Muscle layer of colon (tissue), 2 donors: ENCODE measurements at regions not wholly inside any gene's neighbourhood (a gene's known extent, or its start where the extent isn't known, plus 50 kb on each side); places are given as distances from the start of the nearest gene placed in this dataset.
A peak's percentile ranks its signal among the peaks of the same experiment; 100 is the strongest.
"Not testable (repeated sequence)": the region's sequence is repeated elsewhere in the genome, so short reads cannot be mapped to it uniquely, and the experiment has no call there.

Experiments used
- H3K27ac ChIP-seq: one replicate; pipeline ENCODE4 v1.7.0; 2013; ENCODE audit warnings: low read depth, mild to moderate bottlenecking, low read length, moderate library complexity
- H3K27me3 ChIP-seq, 2 donors: one replicate each; pipeline ENCODE4 v1.7.0; 2013; ENCODE audit warnings: low read length in 2 of 2, mild to moderate bottlenecking in 2 of 2; ENCODE audit not compliant: insufficient read depth in 2 of 2, control insufficient read depth in 1 of 2
- H3K36me3 ChIP-seq: one replicate; pipeline ENCODE4 v1.7.0; 2013; ENCODE audit warnings: mild to moderate bottlenecking, low read length; ENCODE audit not compliant: insufficient read depth
- H3K4me1 ChIP-seq: one replicate; pipeline ENCODE4 v1.7.0; 2013; ENCODE audit warnings: mild to moderate bottlenecking, low read length; ENCODE audit not compliant: insufficient read depth
- H3K4me3 ChIP-seq, 2 donors: one replicate each; pipeline ENCODE4 v1.7.0; 2013; ENCODE audit warnings: low read length in 2 of 2, low read depth in 1 of 2, mild to moderate bottlenecking in 1 of 2, moderate library complexity in 1 of 2
- H3K9ac ChIP-seq: one replicate; pipeline ENCODE4 v1.7.0; 2013; ENCODE audit warnings: low read length
- H3K9me3 ChIP-seq: one replicate; pipeline ENCODE4 v1.7.0; 2013; ENCODE audit warnings: mild to moderate bottlenecking, low read length
- donor health status: abdominal sarcoma.
- donor health status: Adenocarcinoma of cecum.

DNA sequence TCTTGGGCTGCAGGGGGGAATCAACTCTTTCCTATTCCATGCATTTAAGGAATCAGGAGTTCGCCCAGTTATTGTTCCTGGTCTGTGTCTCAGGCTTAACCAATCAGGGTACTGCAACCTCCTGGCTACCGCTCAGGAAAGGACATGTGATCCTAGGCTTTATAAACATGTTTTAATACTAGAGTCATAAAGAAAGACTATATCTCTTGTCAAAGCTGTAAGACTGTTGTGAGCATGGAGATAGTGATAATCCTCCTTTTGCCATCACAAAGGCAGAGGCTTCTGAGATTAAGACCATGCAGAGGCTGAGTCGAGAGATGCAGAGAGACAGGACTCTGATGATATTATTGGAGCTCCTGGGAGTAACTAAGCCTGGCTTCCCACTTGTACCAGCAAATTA, 137.0 kb downstream of the YIPF5 start:
- no peak overlapping the region for H3K9ac ChIP-seq
- H3K27ac ChIP-seq, result no peak overlapping the region
- H3K4me1 ChIP-seq, result peaks cover 31% of the 10 kb centered on the region

GRCh38 chr5:144035046-144035740, 135.3 kb downstream of the YIPF5 start:
- Histone ChIP-seq H3K4me1 (peaks cover 29% of the 10 kb centered on the region), H3K9ac (no peak overlapping the region), H3K9me3 (no peaks in the 10 kb centered on the region), H3K27me3 (no peaks in the 10 kb centered on the region), H3K27ac (no peak overlapping the region), H3K36me3 (no peaks in the 10 kb centered on the region), H3K4me3 (no peak overlapping the region)

More for the DNA sequence above, 137.0 kb downstream of the YIPF5 start:
- Histone ChIP-seq H3K36me3 (no peaks in the 10 kb centered on the region), H3K27me3 (no peaks in the 10 kb centered on the region), H3K9me3 (no peaks in the 10 kb centered on the region), H3K4me3 (peak overlapping the region in 1 of 2 donors; percentile 12)

DNA sequence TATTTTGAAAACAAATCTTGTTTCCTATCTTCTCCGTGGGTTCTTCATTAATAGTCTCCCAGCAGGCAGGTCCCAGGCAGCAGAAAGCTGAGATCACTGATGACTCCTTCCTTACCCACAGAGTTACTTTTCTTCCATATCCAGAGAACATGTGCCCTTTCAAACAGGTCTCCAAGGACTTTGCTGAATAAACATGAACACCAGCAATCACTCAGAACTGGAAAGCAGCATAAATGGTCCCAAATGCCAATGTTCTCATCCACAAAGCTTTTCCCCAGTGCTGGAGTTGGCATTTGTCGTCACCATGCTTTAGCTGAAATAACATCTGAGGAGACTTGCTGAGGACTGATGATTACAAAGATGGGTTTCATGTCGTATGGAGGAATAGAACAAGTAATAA, 134.0 kb downstream of the YIPF5 start:
- Histone ChIP-seq H3K9me3 (no peaks in the 10 kb centered on the region), H3K36me3 (no peaks in the 10 kb centered on the region), H3K27me3 (no peaks in the 10 kb centered on the region), H3K4me1 (peaks cover 29% of the 10 kb centered on the region), H3K4me3 (no peak overlapping the region), H3K9ac (no peak overlapping the region), H3K27ac (no peak overlapping the region)

DNA sequence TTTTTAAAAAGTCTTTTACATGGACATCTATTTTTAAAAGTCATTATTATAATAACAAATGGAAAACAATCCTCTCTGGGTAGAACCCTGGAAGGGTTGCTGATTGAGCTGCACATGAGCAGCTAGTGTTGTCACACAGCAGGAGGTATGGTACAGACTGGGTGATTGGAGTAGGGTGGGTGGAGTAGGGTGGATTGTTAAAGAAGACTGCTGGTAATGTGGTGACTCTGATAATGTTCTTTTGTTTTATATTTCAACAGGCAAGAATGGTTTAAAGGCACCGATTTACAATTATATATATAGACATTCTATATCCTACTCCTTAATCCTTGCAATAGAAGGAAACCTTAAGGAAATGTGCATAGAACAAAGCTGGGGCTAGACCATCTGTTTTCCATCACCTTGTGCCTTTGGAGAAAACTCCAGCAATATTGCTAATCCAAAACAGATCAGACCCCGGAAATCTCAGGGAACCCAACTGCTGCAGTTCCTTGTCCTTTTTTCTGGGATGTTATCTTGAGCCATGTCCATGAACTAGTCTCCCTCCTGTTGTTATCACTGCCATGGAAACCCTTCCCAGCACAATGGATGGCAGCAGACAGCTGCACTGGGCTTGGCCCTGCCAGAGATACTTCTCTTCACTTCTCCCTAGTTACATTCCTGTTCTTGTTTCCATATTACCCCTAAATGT, 129.7 kb downstream of the YIPF5 start:
- no peaks in the 10 kb centered on the region for H3K4me1 ChIP-seq
- H3K27me3 ChIP-seq, result no peaks in the 10 kb centered on the region
- no peak overlapping the region for H3K9ac ChIP-seq
- no peak overlapping the region for H3K4me3 ChIP-seq
- H3K27ac ChIP-seq, result no peak overlapping the region
- no peaks in the 10 kb centered on the region for H3K9me3 ChIP-seq
- no peaks in the 10 kb centered on the region for H3K36me3 ChIP-seq

DNA sequence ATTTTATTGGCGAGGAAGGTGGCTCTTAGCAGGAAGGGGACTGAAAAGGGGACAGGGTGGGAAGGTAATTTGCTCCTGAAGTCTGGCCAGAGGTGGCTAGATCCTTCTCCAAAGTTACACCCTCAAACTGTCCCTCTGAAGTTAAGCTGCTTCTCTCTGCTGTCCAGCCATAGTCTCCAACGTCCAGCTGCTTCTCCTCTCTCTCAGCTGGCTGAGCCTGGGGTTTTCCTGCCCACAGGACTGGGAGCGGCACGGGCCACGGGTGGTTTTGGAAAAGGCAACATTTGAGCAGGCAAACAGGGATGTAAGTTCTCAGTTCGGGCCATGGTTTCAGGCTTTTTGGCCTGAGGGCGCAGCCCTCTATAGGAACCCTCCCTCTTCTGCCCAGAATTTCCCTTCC, 128.3 kb downstream of the YIPF5 start:
- H3K9me3 ChIP-seq, result no peaks in the 10 kb centered on the region
- H3K27ac ChIP-seq, result no peak overlapping the region
- no peaks in the 10 kb centered on the region for H3K4me1 ChIP-seq
- H3K9ac ChIP-seq, result no peak overlapping the region
- H3K36me3 ChIP-seq, result no peaks in the 10 kb centered on the region
- H3K4me3 ChIP-seq, result no peak overlapping the region
- no peaks in the 10 kb centered on the region for H3K27me3 ChIP-seq

- H3K36me3 ChIP-seq, result no peaks in the 10 kb centered on the region
- H3K9me3 ChIP-seq, result no peaks in the 10 kb centered on the region
- no peak overlapping the region for H3K9ac ChIP-seq
- no peak overlapping the region for H3K4me3 ChIP-seq
- H3K27me3 ChIP-seq, result no peaks in the 10 kb centered on the region
- H3K27ac ChIP-seq, result no peak overlapping the region
- H3K4me1 ChIP-seq, result peaks cover 8% of the 10 kb centered on the region
These were observed 122.1 kb downstream of the YIPF5 start for GRCh38 chr5:144048259-144048856.

- not testable (repeated sequence) for H3K9ac ChIP-seq, H3K36me3 ChIP-seq, H3K27me3 ChIP-seq, H3K27ac ChIP-seq, H3K4me3 ChIP-seq, H3K4me1 ChIP-seq, H3K9me3 ChIP-seq
These were observed 115.1 kb downstream of the YIPF5 start for GRCh38 chr5:144055391-144055790.

GRCh38 chr5:144060091-144060490, 110.4 kb downstream of the YIPF5 start:
- H3K4me1 ChIP-seq, H3K36me3 ChIP-seq, H3K9me3 ChIP-seq, H3K4me3 ChIP-seq, H3K27ac ChIP-seq, H3K27me3 ChIP-seq, H3K9ac ChIP-seq: not testable (repeated sequence)

GRCh38 chr5:144060598-144060997, 109.9 kb downstream of the YIPF5 start:
- H3K27me3 ChIP-seq, result no peaks in the 10 kb centered on the region
- no peaks in the 10 kb centered on the region for H3K4me1 ChIP-seq
- H3K9ac ChIP-seq, result no peak overlapping the region
- no peak overlapping the region for H3K27ac ChIP-seq
- no peaks in the 10 kb centered on the region for H3K36me3 ChIP-seq
- no peak overlapping the region for H3K4me3 ChIP-seq
- no peaks in the 10 kb centered on the region for H3K9me3 ChIP-seq

- H3K36me3 ChIP-seq, result no peaks in the 10 kb centered on the region
- H3K27me3 ChIP-seq, result no peaks in the 10 kb centered on the region
- no peaks in the 10 kb centered on the region for H3K9me3 ChIP-seq
- H3K4me3 ChIP-seq, result no peak overlapping the region
- no peak overlapping the region for H3K9ac ChIP-seq
- no peaks in the 10 kb centered on the region for H3K4me1 ChIP-seq
- no peak overlapping the region for H3K27ac ChIP-seq
These were observed 104.7 kb downstream of the YIPF5 start for GRCh38 chr5:144065786-144066185.

GRCh38 chr5:144072518-144072927, 97.9 kb downstream of the YIPF5 start:
- Histone ChIP-seq H3K9ac (no peak overlapping the region), H3K36me3 (no peaks in the 10 kb centered on the region), H3K4me1 (no peaks in the 10 kb centered on the region), H3K27ac (no peak overlapping the region), H3K27me3 (no peaks in the 10 kb centered on the region), H3K4me3 (no peak overlapping the region), H3K9me3 (no peaks in the 10 kb centered on the region)
